Panc1 (cell line): ENCODE measurements at regions not wholly inside any gene's neighbourhood (a gene's known extent, or its start where the extent isn't known, plus 50 kb on each side); places are given as distances from the start of the nearest gene placed in this dataset.

Source experiments
- ATAC-seq: fragments of 200-7000 bp; cut with Tn5 transposase; 2 replicates; pipeline ENCODE4 v1.9.1; 2020; ENCODE audit warnings: mild to moderate bottlenecking, moderate library complexity
- BruUV-seq: library from RNA; stranded (reverse); fragments of 400-500 nt; replicated peaks from 2 replicates; lab custom pipeline; 2021; lab: Mats Ljungman, UMichigan
- CTCF ChIA-PET: fragments of 300-600 bp; sonication (Branson Sonifier 250); formaldehyde crosslinking; loops from one replicate; lab custom pipeline; 2022; ENCODE audit warnings: antibody characterized with exemption; lab: Charles Lee
- POLR2A ChIA-PET: fragments of 300-600 bp; sonication (Branson Sonifier 250); formaldehyde crosslinking; loops from one replicate; lab custom pipeline; 2022; ENCODE audit warnings: antibody characterized with exemption; lab: Charles Lee
- DNase-seq: peaks from one replicate; pipeline ENCODE4 v3.0.0-alpha.2; 2010; ENCODE audit warnings: low read depth, low spot score
- H3K27ac ChIP-seq: 2 replicates; pipeline ENCODE4 v1.5.1; 2011; ENCODE audit warnings: mild to moderate bottlenecking, low read length, inconsistent platforms
- H3K27me3 ChIP-seq: fragments of 200-500 bp; sonication (Bioruptor generic); 2 replicates; pipeline ENCODE4 v1.6.0; 2014; ENCODE audit warnings: low read length, inconsistent platforms; ENCODE audit not compliant: control insufficient read depth, insufficient read depth
- H3K36me3 ChIP-seq: fragments of 200-500 bp; sonication (Bioruptor generic); 2 replicates; pipeline ENCODE4 v1.5.1; 2014; ENCODE audit warnings: inconsistent platforms, mild to moderate bottlenecking, low read length, moderate library complexity; ENCODE audit not compliant: control insufficient read depth, insufficient read depth
- H3K4me1 ChIP-seq: 2 replicates; pipeline ENCODE4 v1.5.1; 2011; ENCODE audit warnings: inconsistent platforms, mild to moderate bottlenecking, low read length, moderate library complexity; ENCODE audit not compliant: control insufficient read depth, insufficient read depth
- H3K4me3 ChIP-seq, 2 experiments: 2 replicates each; pipeline ENCODE4 v1.5.1; 2011 to 2012; ENCODE audit warnings: low read depth in 2 of 2, low read length in 2 of 2, mild to moderate bottlenecking in 2 of 2, inconsistent platforms in 1 of 2, moderate library complexity in 1 of 2
- H3K9me3 ChIP-seq: fragments of 200-500 bp; sonication (Bioruptor generic); 2 replicates; pipeline ENCODE4 v1.5.1; 2014; ENCODE audit warnings: low read depth, mild to moderate bottlenecking, inconsistent platforms, low read length, moderate library complexity; ENCODE audit not compliant: control insufficient read depth, insufficient read depth
- POLR2AphosphoS5 ChIP-seq: IDR thresholded peaks from 2 replicates; pipeline ENCODE4 v1.6.1; 2012; ENCODE audit warnings: mild to moderate bottlenecking, low read depth, low read length, moderate library complexity
- SIN3A ChIP-seq: IDR thresholded peaks from 2 replicates; pipeline ENCODE4 v1.6.1; 2012; ENCODE audit warnings: low read depth, mild to moderate bottlenecking, low read length, moderate library complexity, borderline replicate concordance; ENCODE audit not compliant: insufficient read depth
- TCF7L2 ChIP-seq: IDR thresholded peaks from 2 replicates; pipeline ENCODE4 v1.6.1; 2011; ENCODE audit warnings: mild to moderate bottlenecking, low read depth, low read length, inconsistent platforms
- in situ Hi-C: cut with HindIII; loops from 2 replicates; pipeline ENCODE4 v1.10.0; 2016; ENCODE audit warnings: low sequenced_read_pairs, low pct_unique_long_range_greater_than_20kb
- intact Hi-C: fragments of 100-400 bp; cut with micrococcal nuclease; formaldehyde crosslinking; loops from one replicate; pipeline ENCODE4 v1.10.0; 2022; ENCODE audit not compliant: unreplicated experiment
- TF ChIP-seq, protein P1 (sequence below), 2 experiments: IDR thresholded peaks; 2 replicates each; pipeline ENCODE4 v1.6.1; 2011 to 2012; ENCODE audit warnings: low read depth in 2 of 2, control low read depth in 1 of 2, low read length in 1 of 2, mild to moderate bottlenecking in 1 of 2, moderate library complexity in 1 of 2; ENCODE audit not compliant: insufficient read depth in 1 of 2
- TF ChIP-seq, protein P2 (sequence below): fragments of 450-650 bp; IDR thresholded peaks from 2 replicates; pipeline ENCODE4 v1.5.1; 2017; ENCODE audit warnings: mild to moderate bottlenecking

DNA sequence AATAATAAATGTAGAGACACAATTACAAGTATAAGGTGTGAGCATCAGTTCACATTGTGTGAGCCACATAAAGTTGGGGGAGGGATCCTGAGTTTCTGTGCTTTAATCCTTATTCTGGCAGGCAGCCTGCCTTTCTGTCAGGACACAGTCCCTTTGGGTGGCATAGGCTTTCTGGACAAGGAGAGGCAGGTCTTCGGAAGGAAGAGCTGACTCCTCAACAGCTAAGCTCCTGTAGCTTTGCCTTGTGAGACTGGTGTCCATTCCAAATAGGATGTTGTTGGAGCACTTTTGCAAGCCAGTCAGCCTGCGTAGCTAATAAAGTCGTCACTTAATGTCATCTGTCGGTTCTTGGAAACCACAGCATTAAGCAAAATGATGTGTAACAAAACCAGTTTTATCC is 151.9 kb upstream of the MCTP2 start:
- DNase-seq (no peak), ATAC-seq (no peak)
- no peaks in the 10 kb centered on the region for H3K4me1 ChIP-seq
- intact Hi-C loops (no loop called here), in situ Hi-C loops (no loop called here)
- H3K27me3 ChIP-seq = no peaks in the 10 kb centered on the region
- POLR2A ChIA-PET = no interaction called here
- BruUV-seq = no TSS peak
- no peaks in the 10 kb centered on the region for H3K36me3 ChIP-seq
- no peak overlapping the region for H3K27ac ChIP-seq
- TF ChIP-seq TCF7L2 = no peak
- TF ChIP-seq, protein P1, sequence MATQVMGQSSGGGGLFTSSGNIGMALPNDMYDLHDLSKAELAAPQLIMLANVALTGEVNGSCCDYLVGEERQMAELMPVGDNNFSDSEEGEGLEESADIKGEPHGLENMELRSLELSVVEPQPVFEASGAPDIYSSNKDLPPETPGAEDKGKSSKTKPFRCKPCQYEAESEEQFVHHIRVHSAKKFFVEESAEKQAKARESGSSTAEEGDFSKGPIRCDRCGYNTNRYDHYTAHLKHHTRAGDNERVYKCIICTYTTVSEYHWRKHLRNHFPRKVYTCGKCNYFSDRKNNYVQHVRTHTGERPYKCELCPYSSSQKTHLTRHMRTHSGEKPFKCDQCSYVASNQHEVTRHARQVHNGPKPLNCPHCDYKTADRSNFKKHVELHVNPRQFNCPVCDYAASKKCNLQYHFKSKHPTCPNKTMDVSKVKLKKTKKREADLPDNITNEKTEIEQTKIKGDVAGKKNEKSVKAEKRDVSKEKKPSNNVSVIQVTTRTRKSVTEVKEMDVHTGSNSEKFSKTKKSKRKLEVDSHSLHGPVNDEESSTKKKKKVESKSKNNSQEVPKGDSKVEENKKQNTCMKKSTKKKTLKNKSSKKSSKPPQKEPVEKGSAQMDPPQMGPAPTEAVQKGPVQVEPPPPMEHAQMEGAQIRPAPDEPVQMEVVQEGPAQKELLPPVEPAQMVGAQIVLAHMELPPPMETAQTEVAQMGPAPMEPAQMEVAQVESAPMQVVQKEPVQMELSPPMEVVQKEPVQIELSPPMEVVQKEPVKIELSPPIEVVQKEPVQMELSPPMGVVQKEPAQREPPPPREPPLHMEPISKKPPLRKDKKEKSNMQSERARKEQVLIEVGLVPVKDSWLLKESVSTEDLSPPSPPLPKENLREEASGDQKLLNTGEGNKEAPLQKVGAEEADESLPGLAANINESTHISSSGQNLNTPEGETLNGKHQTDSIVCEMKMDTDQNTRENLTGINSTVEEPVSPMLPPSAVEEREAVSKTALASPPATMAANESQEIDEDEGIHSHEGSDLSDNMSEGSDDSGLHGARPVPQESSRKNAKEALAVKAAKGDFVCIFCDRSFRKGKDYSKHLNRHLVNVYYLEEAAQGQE (IDR thresholded peaks at IDR 0.05; ENCODE audit: insufficient read depth in 1 of 2, low read depth in 2 of 2, low read length in 1 of 2) = no peak
- TF ChIP-seq, protein P2, sequence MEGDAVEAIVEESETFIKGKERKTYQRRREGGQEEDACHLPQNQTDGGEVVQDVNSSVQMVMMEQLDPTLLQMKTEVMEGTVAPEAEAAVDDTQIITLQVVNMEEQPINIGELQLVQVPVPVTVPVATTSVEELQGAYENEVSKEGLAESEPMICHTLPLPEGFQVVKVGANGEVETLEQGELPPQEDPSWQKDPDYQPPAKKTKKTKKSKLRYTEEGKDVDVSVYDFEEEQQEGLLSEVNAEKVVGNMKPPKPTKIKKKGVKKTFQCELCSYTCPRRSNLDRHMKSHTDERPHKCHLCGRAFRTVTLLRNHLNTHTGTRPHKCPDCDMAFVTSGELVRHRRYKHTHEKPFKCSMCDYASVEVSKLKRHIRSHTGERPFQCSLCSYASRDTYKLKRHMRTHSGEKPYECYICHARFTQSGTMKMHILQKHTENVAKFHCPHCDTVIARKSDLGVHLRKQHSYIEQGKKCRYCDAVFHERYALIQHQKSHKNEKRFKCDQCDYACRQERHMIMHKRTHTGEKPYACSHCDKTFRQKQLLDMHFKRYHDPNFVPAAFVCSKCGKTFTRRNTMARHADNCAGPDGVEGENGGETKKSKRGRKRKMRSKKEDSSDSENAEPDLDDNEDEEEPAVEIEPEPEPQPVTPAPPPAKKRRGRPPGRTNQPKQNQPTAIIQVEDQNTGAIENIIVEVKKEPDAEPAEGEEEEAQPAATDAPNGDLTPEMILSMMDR = no peak
- no peak for TF ChIP-seq SIN3A
- no peak for TF ChIP-seq POLR2AphosphoS5
- no peak overlapping the region for H3K4me3 ChIP-seq
- no peaks in the 10 kb centered on the region for H3K9me3 ChIP-seq
- CTCF ChIA-PET = no interaction called here

DNA sequence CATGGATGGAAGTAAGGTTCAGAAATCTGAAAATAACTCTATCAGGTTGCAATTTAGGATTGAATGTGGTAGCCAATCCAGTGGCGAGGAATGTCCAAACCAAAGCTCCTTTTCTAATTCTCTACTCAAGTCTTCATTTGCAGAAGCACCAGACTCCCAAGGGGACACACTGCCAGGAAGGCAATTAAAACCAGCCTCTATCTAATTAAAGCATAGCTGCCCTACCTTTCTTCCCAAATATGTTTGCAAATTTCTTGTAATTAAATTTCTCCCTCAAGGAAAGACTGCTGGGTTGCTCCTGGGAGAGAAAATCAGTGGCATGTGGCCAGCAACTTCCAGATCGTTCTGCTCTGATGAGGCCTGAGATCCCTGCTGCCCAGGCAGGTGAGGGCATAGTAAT is 153.4 kb upstream of the MCTP2 start:
- Histone ChIP-seq H3K9me3 (no peaks in the 10 kb centered on the region), H3K27me3 (no peaks in the 10 kb centered on the region), H3K27ac (no peak overlapping the region), H3K4me1 (no peaks in the 10 kb centered on the region), H3K4me3 (no peak overlapping the region), H3K36me3 (no peaks in the 10 kb centered on the region)
- no peak for DNase-seq
- no peak for ATAC-seq
- ChIA-PET POLR2A (no interaction called here), CTCF (no interaction called here)
- in situ Hi-C loops (no loop called here), intact Hi-C loops (no loop called here)
- no TSS peak for BruUV-seq
- TF ChIP-seq, protein P2 = no peak

DNA sequence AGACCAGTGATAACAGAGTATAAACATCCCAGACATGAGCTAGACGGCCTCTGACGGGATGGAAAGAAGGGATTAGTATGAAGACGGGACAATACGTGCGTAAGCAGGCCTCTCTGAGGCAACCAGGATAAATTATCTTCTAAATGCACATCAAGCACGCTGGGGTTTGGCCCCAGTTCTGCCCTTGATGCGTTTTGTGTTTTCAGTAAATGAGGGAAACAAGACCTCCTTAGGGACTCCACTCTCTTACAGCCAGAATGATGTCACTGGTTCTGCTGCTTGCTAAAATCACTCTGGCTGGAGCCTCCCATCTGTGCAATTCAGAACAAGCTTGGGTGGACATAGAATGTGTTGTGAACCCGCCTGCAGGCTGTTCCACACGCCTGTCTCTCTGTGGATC is 156.0 kb upstream of the MCTP2 start:
- POLR2A ChIA-PET = no interaction called here
- Histone ChIP-seq H3K4me3 (no peak overlapping the region), H3K9me3 (no peaks in the 10 kb centered on the region), H3K4me1 (no peaks in the 10 kb centered on the region), H3K36me3 (no peaks in the 10 kb centered on the region), H3K27ac (no peak overlapping the region), H3K27me3 (no peaks in the 10 kb centered on the region)
- TF ChIP-seq TCF7L2 = no peak
- TF ChIP-seq POLR2AphosphoS5 = no peak
- TF ChIP-seq SIN3A = no peak
- BruUV-seq = no TSS peak
- no peak for ATAC-seq
- in situ Hi-C loops (no loop called here), intact Hi-C loops (no loop called here)
- no peak for DNase-seq
- CTCF ChIA-PET = no interaction called here
